ENCODE measurements at regions not wholly inside any gene's neighbourhood (a gene's known extent, or its start where the extent isn't known, plus 50 kb on each side); places are given as distances from the start of the nearest gene placed in this dataset.

DNA sequence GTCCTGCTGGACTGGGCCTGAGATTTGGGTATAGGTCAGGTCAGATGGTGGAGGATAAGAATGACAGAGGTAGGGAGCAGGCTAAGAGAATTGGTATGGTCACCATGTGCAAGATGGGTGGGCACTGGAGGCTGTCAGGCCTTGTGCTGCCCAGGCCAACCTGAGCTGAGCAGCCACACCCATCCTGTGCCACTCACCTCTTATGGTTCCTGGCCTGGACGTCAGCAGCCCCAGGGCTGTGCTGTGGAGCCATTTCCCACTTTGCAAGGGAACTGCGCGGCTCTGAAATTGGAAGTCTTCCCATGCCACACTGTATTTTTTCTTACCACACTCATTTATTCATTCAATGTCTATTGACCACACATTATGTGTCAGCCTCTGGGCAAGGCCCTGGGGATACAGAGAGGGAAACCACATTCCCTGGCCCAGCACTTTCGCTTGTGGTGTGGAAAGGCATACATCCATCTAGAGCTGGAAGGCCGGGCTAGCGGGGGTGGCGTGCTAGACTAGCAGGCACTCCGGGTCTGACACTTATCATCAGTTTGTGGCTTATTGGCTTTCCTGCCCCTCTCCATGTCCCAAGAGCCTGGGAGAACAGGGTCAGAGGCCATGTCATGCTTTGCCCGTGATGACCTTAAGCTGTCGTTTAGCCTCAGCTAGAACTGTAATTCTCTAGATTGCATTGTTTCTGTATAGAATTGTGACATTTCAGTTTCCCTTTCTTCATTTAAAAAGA lies 51.1 kb upstream of the POLG start:
- TF ChIP-seq EZH2 (IDR thresholded peaks at IDR 0.05) (no peak), FOXP2 (optimal IDR thresholded peaks at IDR 0.05; ENCODE audit: control extremely low read depth, extremely low read length, insufficient read depth) (no peak)

All from SK-N-MC (cell line).